ENCODE measurements at regions not wholly inside any gene's neighbourhood (a gene's known extent, or its start where the extent isn't known, plus 50 kb on each side); places are given as distances from the start of the nearest gene placed in this dataset.

DNA sequence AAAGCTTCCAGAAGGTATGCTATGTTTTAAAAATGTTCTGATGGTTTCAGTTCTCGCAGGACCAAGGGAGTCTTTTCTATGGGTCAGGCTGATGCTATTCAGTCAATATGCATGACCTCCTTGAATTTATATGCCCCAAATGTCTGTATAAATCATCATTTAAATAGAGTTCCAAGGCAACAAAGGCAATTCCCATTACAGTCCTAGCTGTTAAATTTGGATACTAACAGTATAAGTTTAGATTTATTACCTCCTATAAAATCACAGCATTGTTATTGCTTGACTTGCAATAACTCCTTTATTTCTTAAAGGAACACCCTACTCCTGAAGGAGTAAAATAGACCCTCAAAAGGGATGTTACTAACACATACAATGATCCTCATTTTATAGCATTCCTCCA is 387.7 kb upstream of the CHD1 start:
- H4K20me1 ChIP-seq (replicated peaks in 1 of 2; ENCODE audit: control insufficient read depth in 1 of 2, insufficient read depth in 2 of 2, low read length in 2 of 2), result no peaks in the 10 kb centered on the region
- H3K4me1 ChIP-seq (replicated peaks in 1 of 4; ENCODE audit: control insufficient read depth in 3 of 4, insufficient read depth in 4 of 4, low read length in 3 of 4), result no peaks in the 10 kb centered on the region
- no peak overlapping the region for H3K4me3 ChIP-seq (ENCODE audit: extremely low read depth in 1 of 4, insufficient read depth in 2 of 4, low read depth in 3 of 4, low read length in 4 of 4)
- no peak overlapping the region for H3K4ac ChIP-seq (replicated peaks; ENCODE audit: insufficient read length, low read depth, low read length)
- no peak overlapping the region for H2BK5ac ChIP-seq (ENCODE audit: low read depth, low read length)
- FAIRE-seq, result no peak
- H2BK120ac ChIP-seq (replicated peaks; ENCODE audit: low read depth, low read length), result no peak overlapping the region
- H3K79me1 ChIP-seq (ENCODE audit: low read depth, low read length), result no peaks in the 10 kb centered on the region
- no peak overlapping the region for H2AK5ac ChIP-seq (ENCODE audit: low read depth, low read length)
- no peak overlapping the region for H3K56ac ChIP-seq (replicated peaks; ENCODE audit: insufficient read length, low read depth, low read length)
- no peaks in the 10 kb centered on the region for H3K23me2 ChIP-seq (ENCODE audit: low read depth, low read length)
- no peak overlapping the region for H2BK20ac ChIP-seq (ENCODE audit: low read length)
- H2AFZ ChIP-seq (ENCODE audit: low read length), result no peak overlapping the region
- H4K91ac ChIP-seq (replicated peaks; ENCODE audit: insufficient read length, low read length), result no peak overlapping the region
- H3K23ac ChIP-seq (ENCODE audit: insufficient read length), result no peak overlapping the region
- H3K79me2 ChIP-seq (ENCODE audit: control insufficient read depth in 1 of 2, insufficient read depth in 2 of 2, low read length in 2 of 2), result no peaks in the 10 kb centered on the region
- no peak overlapping the region for H4K5ac ChIP-seq (ENCODE audit: insufficient read length, low read depth, low read length)
- no peaks in the 10 kb centered on the region for H3K9me3 ChIP-seq (ENCODE audit: insufficient read depth in 2 of 2, low read depth in 1 of 2, low read length in 1 of 2)
- H3K18ac ChIP-seq (ENCODE audit: extremely low read depth, low read length), result no peak overlapping the region
- no peak overlapping the region for H3K27ac ChIP-seq (ENCODE audit: low read depth, low read length)
- ChIA-PET POLR2A (ENCODE audit: partially characterized antibody) (no interaction called here), CTCF (ENCODE audit: partially characterized antibody) (interaction anchor here (0.6 to 1.8 kb wide), 2 partner anchors 39 to 212 kb away, joined by 4 to 6 read pairs; no protein-coding TSS in a partner anchor)
- 81% methylated on average over 1 of the region's 1 CpG; no CpG with 5 or more reads in 1 of the 2 experiments for WGBS, 2 experiments (ENCODE audit: extremely low coverage in 1 of 2, insufficient coverage in 1 of 2, insufficient read length in 1 of 2, insufficient replicate concordance in 2 of 2, low coverage in 1 of 2, low lambda C conversion rate in 2 of 2, missing lambda C conversion rate in 1 of 2)
- DNase-seq (ENCODE audit: low read depth in 1 of 2, low spot score in 2 of 2), result no peak
- H2BK15ac ChIP-seq (ENCODE audit: low read length), result no peak overlapping the region
- no peak overlapping the region for H3K4me2 ChIP-seq (ENCODE audit: insufficient read depth in 1 of 2, low read depth in 2 of 2, low read length in 2 of 2)
- H4K8ac ChIP-seq (ENCODE audit: extremely low read depth, insufficient read depth, low read length), result no peak overlapping the region
- H3K36me3 ChIP-seq (ENCODE audit: control insufficient read depth in 2 of 4, insufficient read depth in 4 of 4, low read length in 3 of 4), result no peaks in the 10 kb centered on the region
- no peak overlapping the region for H3K14ac ChIP-seq (ENCODE audit: insufficient read length)
- H3K9ac ChIP-seq (replicated peaks in 1 of 4; ENCODE audit: extremely low read depth in 1 of 4, low read depth in 3 of 4, low read length in 3 of 4), result no peak overlapping the region
- no peaks in the 10 kb centered on the region for H3K27me3 ChIP-seq (replicated peaks in 1 of 4; ENCODE audit: control insufficient read depth in 3 of 4, extremely low read depth in 1 of 4, insufficient read depth in 3 of 4, low read length in 3 of 4)
- H2BK12ac ChIP-seq (ENCODE audit: low read depth, low read length), result no peak overlapping the region
- TF ChIP-seq SIX5 (IDR thresholded peaks at IDR 0.05; ENCODE audit: low read depth, low read length), result no peak
- TF ChIP-seq CBX8 (IDR thresholded peaks at IDR 0.05; ENCODE audit: borderline replicate concordance, low read depth, low read length), result no peak
- TF ChIP-seq EZH2 (IDR thresholded peaks at IDR 0.05; ENCODE audit: low read depth, low read length, severe bottlenecking), result no peak
- TF ChIP-seq, protein P1, sequence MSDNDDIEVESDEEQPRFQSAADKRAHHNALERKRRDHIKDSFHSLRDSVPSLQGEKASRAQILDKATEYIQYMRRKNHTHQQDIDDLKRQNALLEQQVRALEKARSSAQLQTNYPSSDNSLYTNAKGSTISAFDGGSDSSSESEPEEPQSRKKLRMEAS (IDR thresholded peaks at IDR 0.05), result no peak
- no peak for TF ChIP-seq GTF2F1 (IDR thresholded peaks at IDR 0.05; ENCODE audit: borderline replicate concordance, low read depth, low read length)
- no peak for TF ChIP-seq EP300 (IDR thresholded peaks at IDR 0.05; ENCODE audit: borderline replicate concordance in 1 of 2, low read depth in 2 of 2, low read length in 2 of 2)
- no peak for TF ChIP-seq NANOG (IDR thresholded peaks at IDR 0.05; ENCODE audit: insufficient read depth, low read depth, low read length, poor library complexity, severe bottlenecking)

All from H1 (cell line).